ENCODE measurements at regions not wholly inside any gene's neighbourhood (a gene's known extent, or its start where the extent isn't known, plus 50 kb on each side); places are given as distances from the start of the nearest gene placed in this dataset.

DNA sequence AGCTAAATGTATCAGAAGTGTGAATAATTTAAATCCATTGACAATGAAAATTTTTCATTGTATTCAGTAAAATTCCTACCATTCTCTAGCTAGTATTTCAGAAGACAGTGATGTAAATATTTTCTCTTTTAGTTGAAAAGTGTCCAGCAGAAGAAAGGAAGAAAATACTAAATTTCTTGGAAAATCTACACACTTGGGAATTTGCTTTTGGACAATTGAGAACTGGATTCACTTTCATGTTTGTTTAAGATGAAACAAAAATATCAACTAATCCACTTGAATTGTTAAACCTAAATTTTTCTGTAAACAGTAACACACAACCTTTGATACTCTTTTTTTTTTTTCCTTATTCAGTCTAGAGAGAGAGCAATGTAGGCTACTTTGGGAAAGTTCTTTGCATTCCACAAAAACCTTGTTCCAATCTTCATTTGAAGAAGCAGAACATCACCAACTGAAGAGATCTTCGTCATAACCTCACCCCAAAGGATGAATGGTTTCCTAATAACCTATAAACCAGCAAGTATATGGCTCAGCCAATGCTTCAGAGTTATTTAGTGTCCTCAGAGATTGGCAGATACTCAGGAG is 155.1 kb upstream of the GORAB start (continued):
- TF ChIP-seq, protein P1, sequence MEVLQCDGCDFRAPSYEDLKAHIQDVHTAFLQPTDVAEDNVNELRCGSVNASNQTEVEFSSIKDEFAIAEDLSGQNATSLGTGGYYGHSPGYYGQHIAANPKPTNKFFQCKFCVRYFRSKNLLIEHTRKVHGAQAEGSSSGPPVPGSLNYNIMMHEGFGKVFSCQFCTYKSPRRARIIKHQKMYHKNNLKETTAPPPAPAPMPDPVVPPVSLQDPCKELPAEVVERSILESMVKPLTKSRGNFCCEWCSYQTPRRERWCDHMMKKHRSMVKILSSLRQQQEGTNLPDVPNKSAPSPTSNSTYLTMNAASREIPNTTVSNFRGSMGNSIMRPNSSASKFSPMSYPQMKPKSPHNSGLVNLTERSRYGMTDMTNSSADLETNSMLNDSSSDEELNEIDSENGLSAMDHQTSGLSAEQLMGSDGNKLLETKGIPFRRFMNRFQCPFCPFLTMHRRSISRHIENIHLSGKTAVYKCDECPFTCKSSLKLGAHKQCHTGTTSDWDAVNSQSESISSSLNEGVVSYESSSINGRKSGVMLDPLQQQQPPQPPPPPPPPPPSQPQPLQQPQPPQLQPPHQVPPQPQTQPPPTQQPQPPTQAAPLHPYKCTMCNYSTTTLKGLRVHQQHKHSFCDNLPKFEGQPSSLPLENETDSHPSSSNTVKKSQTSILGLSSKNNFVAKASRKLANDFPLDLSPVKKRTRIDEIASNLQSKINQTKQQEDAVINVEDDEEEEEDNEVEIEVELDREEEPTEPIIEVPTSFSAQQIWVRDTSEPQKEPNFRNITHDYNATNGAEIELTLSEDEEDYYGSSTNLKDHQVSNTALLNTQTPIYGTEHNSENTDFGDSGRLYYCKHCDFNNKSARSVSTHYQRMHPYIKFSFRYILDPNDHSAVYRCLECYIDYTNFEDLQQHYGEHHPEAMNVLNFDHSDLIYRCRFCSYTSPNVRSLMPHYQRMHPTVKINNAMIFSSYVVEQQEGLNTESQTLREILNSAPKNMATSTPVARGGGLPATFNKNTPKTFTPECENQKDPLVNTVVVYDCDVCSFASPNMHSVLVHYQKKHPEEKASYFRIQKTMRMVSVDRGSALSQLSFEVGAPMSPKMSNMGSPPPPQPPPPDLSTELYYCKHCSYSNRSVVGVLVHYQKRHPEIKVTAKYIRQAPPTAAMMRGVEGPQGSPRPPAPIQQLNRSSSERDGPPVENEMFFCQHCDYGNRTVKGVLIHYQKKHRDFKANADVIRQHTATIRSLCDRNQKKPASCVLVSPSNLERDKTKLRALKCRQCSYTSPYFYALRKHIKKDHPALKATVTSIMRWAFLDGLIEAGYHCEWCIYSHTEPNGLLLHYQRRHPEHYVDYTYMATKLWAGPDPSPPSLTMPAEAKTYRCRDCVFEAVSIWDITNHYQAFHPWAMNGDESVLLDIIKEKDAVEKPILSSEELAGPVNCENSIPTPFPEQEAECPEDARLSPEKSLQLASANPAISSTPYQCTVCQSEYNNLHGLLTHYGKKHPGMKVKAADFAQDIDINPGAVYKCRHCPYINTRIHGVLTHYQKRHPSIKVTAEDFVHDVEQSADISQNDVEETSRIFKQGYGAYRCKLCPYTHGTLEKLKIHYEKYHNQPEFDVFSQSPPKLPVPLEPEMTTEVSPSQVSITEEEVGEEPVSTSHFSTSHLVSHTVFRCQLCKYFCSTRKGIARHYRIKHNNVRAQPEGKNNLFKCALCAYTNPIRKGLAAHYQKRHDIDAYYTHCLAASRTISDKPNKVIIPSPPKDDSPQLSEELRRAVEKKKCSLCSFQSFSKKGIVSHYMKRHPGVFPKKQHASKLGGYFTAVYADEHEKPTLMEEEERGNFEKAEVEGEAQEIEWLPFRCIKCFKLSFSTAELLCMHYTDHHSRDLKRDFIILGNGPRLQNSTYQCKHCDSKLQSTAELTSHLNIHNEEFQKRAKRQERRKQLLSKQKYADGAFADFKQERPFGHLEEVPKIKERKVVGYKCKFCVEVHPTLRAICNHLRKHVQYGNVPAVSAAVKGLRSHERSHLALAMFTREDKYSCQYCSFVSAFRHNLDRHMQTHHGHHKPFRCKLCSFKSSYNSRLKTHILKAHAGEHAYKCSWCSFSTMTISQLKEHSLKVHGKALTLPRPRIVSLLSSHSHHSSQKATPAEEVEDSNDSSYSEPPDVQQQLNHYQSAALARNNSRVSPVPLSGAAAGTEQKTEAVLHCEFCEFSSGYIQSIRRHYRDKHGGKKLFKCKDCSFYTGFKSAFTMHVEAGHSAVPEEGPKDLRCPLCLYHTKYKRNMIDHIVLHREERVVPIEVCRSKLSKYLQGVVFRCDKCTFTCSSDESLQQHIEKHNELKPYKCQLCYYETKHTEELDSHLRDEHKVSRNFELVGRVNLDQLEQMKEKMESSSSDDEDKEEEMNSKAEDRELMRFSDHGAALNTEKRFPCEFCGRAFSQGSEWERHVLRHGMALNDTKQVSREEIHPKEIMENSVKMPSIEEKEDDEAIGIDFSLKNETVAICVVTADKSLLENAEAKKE (CRISPR knock-in tag; IDR thresholded peaks at IDR 0.05): no peak
- no peak for TF ChIP-seq NANOG (IDR thresholded peaks at IDR 0.05; ENCODE audit: borderline replicate concordance)
- TF ChIP-seq POLR2AphosphoS5 (IDR thresholded peaks at IDR 0.05; ENCODE audit: low read depth): no peak
- no peak for TF ChIP-seq EZH2 (IDR thresholded peaks at IDR 0.05; ENCODE audit: low read depth, unreplicated experiment)
- TF ChIP-seq ETS1 (IDR thresholded peaks at IDR 0.05): no peak
- no peak for TF ChIP-seq ZNF331 (CRISPR knock-in tag; IDR thresholded peaks at IDR 0.05; ENCODE audit: low read depth)
- no peak for TF ChIP-seq CREB1 (CRISPR knock-in tag; IDR thresholded peaks at IDR 0.05; ENCODE audit: low read depth)
- no peak for TF ChIP-seq STAT1 (IDR thresholded peaks at IDR 0.05; ENCODE audit: unreplicated experiment)
- TF ChIP-seq EZH2phosphoT487 (IDR thresholded peaks at IDR 0.05; ENCODE audit: unreplicated experiment): no peak
- TF ChIP-seq ZNF114 (CRISPR knock-in tag; IDR thresholded peaks at IDR 0.05): no peak
- TF ChIP-seq, protein P2, sequence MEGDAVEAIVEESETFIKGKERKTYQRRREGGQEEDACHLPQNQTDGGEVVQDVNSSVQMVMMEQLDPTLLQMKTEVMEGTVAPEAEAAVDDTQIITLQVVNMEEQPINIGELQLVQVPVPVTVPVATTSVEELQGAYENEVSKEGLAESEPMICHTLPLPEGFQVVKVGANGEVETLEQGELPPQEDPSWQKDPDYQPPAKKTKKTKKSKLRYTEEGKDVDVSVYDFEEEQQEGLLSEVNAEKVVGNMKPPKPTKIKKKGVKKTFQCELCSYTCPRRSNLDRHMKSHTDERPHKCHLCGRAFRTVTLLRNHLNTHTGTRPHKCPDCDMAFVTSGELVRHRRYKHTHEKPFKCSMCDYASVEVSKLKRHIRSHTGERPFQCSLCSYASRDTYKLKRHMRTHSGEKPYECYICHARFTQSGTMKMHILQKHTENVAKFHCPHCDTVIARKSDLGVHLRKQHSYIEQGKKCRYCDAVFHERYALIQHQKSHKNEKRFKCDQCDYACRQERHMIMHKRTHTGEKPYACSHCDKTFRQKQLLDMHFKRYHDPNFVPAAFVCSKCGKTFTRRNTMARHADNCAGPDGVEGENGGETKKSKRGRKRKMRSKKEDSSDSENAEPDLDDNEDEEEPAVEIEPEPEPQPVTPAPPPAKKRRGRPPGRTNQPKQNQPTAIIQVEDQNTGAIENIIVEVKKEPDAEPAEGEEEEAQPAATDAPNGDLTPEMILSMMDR (conservative IDR thresholded peaks at IDR 0.05; ENCODE audit: low read depth in 2 of 2): no peak
